ENCODE measurements at regions not wholly inside any gene's neighbourhood (a gene's known extent, or its start where the extent isn't known, plus 50 kb on each side); places are given as distances from the start of the nearest gene placed in this dataset.

DNA sequence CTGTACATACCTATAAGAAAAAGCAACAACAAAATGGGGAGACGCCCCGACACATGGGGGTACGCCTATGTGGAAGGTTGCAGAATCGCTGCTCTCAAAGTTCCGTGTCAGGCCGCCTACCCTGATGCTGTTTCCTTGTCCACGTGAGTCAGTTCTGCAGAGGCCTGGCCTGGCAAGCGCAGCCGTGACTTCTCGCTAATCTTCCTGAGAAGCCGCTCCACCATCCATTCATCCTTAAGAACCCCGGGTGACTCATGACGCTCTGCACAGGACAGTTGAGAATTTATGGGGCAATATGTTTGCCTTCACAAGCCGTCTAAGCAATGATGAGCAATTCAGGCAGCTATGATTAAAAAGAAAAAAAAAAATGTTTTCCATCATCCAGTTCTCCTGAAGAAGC, 122.3 kb upstream of the TMPRSS2 start:
- TF ChIP-seq, protein P1, sequence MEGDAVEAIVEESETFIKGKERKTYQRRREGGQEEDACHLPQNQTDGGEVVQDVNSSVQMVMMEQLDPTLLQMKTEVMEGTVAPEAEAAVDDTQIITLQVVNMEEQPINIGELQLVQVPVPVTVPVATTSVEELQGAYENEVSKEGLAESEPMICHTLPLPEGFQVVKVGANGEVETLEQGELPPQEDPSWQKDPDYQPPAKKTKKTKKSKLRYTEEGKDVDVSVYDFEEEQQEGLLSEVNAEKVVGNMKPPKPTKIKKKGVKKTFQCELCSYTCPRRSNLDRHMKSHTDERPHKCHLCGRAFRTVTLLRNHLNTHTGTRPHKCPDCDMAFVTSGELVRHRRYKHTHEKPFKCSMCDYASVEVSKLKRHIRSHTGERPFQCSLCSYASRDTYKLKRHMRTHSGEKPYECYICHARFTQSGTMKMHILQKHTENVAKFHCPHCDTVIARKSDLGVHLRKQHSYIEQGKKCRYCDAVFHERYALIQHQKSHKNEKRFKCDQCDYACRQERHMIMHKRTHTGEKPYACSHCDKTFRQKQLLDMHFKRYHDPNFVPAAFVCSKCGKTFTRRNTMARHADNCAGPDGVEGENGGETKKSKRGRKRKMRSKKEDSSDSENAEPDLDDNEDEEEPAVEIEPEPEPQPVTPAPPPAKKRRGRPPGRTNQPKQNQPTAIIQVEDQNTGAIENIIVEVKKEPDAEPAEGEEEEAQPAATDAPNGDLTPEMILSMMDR (IDR thresholded peaks at IDR 0.05): no peak
- TF ChIP-seq POLR2A (IDR thresholded peaks at IDR 0.05) (no peak), POLR2AphosphoS5 (IDR thresholded peaks at IDR 0.05) (no peak)
